LoVo (cell line): ENCODE measurements at regions not wholly inside any gene's neighbourhood (a gene's known extent, or its start where the extent isn't known, plus 50 kb on each side); places are given as distances from the start of the nearest gene placed in this dataset.
"Not testable (repeated sequence)": the region's sequence is repeated elsewhere in the genome, so short reads cannot be mapped to it uniquely, and the experiment has no call there.

Experiments used
- DNase-seq: peaks from one replicate; pipeline ENCODE4 v3.0.0-alpha.2; 2016; ENCODE audit warnings: low spot score

GRCh38 chr4:187666697-187667494, 328.7 kb upstream of the ZFP42 start:
- DNase-seq: no peak

GRCh38 chr4:187668526-187669082, 327.0 kb upstream of the ZFP42 start:
- no peak for DNase-seq

DNA sequence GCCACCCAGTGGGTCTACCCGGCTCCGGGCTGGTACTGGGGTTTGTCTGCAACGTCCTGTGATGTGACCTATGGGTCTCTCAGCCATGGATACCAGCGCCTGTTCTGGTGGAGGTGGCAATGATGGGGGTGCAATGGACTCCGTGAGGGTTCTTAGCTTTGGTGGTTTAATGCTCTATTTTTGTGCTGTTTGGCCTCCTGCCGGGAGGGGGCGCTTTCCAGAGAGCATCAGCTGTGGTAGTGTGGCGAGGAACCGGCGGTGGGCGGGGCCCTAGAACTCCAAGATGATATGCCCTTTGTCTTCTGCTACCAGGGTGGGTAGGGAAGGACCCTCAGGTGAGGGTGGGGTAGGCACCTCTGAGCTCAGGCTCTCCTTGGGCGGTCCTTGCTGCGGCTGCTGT, 324.1 kb upstream of the ZFP42 start:
- not testable (repeated sequence) for DNase-seq

- DNase-seq: not testable (repeated sequence)
Observed at GRCh38 chr4:187671958-187672357, 323.6 kb upstream of the ZFP42 start.

DNA sequence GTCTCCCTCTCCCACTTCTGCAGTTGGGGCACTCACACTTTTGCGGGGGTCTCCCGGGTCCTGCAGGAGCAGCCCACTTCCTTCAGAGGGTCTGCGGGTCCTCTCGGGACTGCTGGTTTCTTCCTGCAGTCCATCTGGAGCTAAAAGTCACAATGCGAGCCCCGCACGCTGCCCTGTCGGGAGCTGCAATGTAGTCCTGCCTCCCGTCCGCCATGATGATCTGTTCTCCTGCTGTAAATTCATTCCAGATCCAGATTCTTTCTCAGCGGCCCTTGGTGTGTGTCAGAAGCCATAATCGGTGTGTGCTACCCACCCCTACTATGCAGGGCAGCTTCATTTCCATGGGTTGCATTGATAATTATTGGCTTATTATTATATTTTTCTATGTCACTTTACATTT, 323.0 kb upstream of the ZFP42 start:
- not testable (repeated sequence) for DNase-seq

DNA sequence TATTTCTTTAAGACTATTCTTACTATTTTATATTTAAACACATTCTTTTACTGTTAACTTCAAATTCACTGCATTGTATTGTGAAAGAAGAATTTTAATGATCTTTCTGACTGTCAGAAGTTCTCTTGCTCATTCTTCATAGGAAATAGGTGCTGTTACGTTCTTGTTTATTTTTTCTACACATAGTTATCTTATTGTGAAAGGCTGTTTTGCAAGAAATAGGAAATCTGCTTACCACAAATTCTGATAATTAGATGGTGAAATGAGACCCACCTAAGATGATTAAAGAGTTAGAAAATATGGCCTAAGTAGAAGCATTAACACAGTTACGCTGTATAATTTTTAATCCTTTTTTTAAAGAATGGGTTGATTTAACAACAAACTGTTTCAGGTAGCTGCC, 316.1 kb upstream of the ZFP42 start:
- no peak for DNase-seq

- DNase-seq: no peak
Observed at GRCh38 chr4:187685247-187685646, 310.3 kb upstream of the ZFP42 start.

DNA sequence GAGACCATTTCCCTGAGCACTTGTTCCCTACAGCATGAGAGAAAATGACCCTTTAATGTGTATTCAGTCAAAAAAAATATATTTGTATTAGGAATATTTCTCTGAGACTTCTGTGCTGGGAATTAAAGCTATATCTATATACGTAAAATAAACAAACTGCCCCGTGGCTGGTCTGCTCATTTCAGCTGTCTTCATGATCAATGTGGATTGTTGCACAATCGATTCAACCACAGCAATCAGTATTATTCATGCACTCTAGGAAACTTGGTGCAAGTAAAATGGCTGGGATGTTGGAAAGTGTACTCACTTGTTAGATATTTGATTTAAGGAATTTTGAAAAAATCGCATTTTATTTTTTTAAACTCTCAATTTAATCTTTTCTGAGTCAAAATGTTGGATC, 307.9 kb upstream of the ZFP42 start:
- DNase-seq: no peak

DNA sequence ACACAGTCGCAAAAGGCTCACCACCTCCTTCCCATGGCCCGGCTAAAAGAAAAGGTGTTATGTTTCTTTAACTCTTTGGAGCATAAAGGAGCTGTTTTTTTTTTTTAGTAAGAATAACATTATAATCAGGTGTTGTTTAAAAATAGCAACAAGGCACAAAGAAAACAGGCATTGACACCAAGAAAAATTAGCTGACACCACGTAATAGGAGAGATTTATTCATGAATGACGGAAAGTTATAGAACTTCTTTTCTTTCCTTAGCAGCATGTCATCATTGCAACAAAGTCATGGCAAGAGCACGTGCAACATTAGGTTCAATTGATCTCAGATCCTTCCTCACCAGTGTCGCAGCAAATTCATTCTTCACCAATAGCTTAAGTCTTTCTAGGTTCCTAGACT, 302.9 kb upstream of the ZFP42 start:
- DNase-seq: no peak

DNA sequence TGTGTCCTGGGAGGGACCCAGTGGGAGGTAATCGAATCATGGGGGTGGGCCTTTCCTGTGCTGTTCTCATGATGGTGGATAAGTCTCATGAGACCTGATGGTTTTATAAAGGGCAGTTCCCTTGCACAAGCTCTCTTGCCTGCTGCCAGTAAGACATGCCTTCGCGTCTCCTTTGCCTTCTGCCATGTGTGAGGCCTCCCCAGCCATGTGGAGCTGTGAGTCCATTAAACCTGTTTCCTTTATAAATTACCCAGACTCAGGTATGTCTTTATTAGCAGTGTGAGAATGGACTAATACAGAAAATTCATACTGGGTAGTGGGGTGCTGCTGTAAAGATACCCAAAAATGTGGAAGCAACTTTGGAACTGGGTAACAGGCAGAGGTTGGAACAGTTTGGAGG, 300.0 kb upstream of the ZFP42 start:
- not testable (repeated sequence) for DNase-seq

- DNase-seq: no peak
Observed at GRCh38 chr4:187711586-187711985, 284.0 kb upstream of the ZFP42 start.

GRCh38 chr4:187714957-187715356, 280.6 kb upstream of the ZFP42 start:
- no peak for DNase-seq

DNA sequence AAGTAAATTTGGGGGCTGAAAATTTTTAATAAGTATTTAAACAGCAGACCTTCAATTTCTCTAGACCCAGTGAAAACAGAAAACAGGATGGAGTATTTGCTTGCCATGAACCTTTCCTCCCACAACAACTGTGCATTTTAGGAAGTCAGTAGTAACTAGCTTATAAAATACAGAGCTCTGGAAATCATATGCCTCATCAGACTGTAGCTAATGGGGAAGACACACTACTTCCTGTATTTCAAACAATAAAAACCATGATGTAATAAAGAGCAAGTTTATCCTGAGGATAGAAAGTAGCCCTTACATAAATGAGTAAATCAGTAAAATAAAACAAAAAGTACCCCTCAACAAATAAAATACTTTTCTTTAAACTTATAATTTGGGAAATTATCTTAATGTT, 280.1 kb upstream of the ZFP42 start:
- no peak for DNase-seq

DNA sequence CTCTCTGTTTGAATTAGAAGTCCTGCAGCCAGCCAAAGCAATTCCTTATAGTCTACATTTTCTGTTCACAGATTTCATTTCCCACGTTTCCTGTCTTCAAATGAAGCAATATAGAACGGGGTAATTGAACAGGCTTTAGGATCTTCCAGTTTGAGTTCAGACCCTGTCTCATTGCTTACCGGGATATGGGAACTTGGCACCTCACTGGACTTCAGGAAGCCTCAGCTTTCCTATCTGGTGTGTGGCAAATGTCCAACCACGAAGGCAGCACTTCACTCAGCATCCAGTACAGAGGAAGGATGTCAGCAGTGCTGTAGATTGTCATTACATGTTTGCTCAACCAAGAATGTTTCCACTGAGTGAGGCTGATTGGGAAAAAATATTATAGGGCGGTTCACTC, 271.1 kb upstream of the ZFP42 start:
- no peak for DNase-seq

- no peak for DNase-seq
Observed at GRCh38 chr4:187726485-187726884, 269.1 kb upstream of the ZFP42 start.

DNA sequence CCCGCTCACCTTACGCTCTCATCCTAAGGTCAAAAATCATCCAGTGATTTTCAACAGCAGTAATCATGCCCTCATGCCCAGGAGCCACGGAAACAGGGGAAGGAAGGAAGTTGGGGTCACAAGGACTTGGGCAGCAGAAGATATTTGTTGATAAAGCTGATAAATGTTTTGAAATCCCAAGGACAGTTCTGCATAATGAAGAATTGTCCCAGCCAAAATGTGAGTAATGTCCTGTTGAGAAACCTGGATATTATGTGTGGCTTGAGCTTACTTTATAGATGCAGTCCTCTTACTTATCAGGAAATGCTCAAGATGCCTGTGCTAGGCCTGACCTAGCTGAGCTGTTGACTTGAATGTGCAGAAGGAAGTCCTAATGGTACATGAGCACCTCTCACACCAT, 263.0 kb upstream of the ZFP42 start:
- no peak for DNase-seq

DNA sequence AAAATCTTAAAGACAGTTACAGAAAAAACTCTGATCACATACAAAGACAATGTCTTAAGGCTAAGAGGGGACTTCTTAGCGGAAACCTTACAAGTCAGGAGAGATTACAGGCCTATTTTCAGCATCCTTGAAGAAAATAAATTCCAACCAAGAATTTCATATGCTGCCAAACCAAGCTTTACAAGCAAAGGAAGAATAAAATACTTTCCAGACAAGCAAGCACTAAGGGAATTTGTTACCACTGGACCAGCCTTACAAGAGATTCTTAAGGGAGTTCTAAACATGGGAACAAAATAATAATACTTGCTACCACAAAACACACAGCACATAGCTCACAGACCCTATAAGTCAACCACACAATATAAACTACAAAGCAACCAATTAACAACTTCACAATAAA, 255.8 kb upstream of the ZFP42 start:
- no peak for DNase-seq

DNA sequence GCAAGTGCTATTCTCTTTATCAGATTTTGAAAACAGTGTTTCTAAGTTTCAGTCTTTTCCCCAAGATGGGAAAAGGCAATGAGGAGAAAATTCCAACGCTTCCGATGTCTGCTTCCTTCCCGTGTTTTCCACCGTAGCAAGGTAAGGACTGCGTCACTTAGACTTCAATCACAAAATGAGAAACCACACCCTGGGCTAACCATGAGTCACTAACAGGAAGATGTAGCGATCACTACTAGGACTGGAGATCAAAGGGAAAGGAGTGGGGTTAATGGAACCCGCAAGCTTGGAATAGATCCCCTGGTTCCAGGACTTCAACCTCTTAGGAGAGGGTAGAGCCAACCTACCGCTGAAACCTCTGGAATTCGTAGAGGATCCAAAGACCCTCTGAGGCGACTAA, 250.7 kb upstream of the ZFP42 start:
- DNase-seq: peak; percentile 64

DNA sequence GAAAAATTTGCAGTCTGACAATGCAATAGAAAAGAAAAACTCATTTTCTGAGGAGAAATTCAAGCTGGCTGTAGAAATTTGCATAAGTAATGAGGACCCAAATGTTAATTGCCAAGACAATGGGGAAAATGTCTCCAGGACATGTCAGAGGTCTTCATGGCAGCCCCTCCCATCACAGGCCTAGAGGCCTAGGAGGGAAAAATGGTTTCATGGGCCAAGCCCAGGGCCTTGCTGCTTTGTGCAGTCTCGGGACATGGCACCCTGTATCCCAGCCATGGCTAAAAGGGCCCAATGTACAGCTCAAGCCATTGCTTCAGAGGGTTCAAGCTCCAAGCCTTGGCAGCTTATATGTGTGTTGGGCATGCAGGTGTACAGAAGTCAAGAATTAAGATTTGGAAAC, 244.9 kb upstream of the ZFP42 start:
- not testable (repeated sequence) for DNase-seq

DNA sequence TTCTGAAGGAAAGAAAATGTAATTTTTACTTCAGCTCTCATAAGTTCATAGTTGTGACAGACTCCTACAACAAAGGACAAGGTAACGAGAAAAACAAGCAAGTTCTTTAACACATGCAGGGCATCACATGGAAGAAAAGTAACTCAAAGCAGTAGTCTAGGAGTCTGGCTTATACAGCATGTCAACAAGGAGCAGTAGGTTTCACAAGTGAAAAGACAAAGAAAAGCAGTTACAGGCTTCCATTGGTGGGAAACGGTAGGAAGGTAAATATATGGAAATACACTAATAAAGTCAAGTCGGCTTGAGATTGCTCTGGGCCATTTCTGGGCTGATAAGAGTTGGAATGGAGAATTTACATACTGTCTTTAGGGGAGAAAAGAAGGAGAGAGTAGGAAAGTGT, 228.4 kb upstream of the ZFP42 start:
- DNase-seq: no peak

GRCh38 chr4:187767687-187768086, 227.9 kb upstream of the ZFP42 start:
- DNase-seq: no peak

DNA sequence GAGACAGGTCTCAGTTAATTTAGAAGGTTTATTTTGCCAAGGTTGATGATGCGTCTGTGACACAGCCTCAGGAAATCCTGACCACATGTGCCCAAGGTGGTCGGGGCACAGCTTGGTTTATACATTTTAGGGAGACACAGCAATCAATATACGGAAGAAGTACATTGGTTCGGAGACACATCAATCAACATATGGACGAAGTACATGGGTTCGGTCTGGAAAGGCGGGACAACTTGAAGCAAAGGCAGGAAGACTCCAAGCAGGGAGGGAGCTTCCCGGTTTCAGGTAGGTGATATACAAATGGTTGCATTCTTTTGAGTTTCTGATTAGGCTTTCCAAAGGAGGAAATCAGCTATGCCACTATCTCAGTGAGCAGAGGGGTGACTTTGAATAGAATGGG, 225.2 kb upstream of the ZFP42 start:
- no peak for DNase-seq

DNA sequence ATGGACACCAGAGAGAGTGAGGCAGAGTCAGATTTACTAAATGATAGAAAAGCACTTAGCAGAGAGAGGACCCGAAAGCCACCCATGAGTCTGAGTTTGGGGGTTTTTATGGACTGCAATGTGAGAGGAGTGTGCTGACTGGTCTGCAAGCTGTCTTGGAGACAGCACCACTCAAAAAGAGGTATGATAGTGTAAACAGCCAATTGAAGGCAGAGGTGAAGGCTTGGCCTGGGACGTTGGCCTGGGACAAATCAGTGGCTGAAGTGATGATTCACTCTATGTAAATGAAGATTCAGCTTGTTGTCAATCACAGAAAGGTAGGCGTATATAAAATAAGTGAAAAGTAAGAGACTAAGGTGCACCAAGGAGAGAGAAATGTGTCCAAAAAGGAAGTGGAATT, 217.6 kb upstream of the ZFP42 start:
- no peak for DNase-seq

GRCh38 chr4:187780070-187780469, 215.5 kb upstream of the ZFP42 start:
- DNase-seq: no peak
